HCT116 (cell line): ENCODE measurements at regions not wholly inside any gene's neighbourhood (a gene's known extent, or its start where the extent isn't known, plus 50 kb on each side); places are given as distances from the start of the nearest gene placed in this dataset.

ENCODE experiments used
- EZH2 ChIP-seq: fragments of 200-600 bp; sonication (generic); IDR thresholded peaks from 2 replicates; pipeline ENCODE4 v1.6.1; 2017; ENCODE audit warnings: antibody characterized with exemption, mixed run types
- ZNF274 ChIP-seq: fragments of 200-500 bp; sonication (Bioruptor generic); IDR thresholded peaks from 2 replicates; pipeline ENCODE4 v1.6.1; 2014; ENCODE audit warnings: mild to moderate bottlenecking, low read depth, low read length, inconsistent platforms
- TF ChIP-seq, protein P1 (sequence below), 3 experiments: fragments of 200-600 bp in 1 of 3; sonication (generic) in 1 of 3; IDR thresholded peaks in 2 of 3; conservative IDR thresholded peaks in 1 of 3; 2 replicates each; pipeline ENCODE4 v1.5.1; 2012 to 2017; ENCODE audit warnings: low read depth in 2 of 3, low read length in 2 of 3, antibody characterized with exemption in 1 of 3, borderline replicate concordance in 1 of 3, control low read depth in 1 of 3, mild to moderate bottlenecking in 1 of 3, mixed read lengths in 1 of 3, mixed run types in 1 of 3, moderate library complexity in 1 of 3; ENCODE audit not compliant: insufficient read depth in 1 of 3

DNA sequence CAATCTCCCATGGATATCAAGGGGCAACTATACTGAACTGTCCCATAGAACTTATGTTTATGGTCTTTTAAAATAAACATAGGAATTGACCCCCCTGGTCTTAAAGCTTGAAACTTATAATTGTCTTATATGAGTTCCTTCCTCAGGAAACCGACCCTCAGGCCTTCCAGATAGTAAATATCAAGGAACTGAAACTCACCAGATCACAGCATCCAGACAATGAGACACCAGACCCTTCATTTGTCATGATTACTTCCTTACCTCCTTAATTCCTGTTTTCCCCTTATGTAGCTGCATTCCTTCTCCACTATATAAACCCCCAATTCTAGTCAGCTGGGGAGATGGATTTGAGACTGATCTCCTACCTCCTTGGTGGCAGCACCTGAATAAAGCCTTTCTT is 94.8 kb upstream of the GRPR start:
- TF ChIP-seq, protein P1, sequence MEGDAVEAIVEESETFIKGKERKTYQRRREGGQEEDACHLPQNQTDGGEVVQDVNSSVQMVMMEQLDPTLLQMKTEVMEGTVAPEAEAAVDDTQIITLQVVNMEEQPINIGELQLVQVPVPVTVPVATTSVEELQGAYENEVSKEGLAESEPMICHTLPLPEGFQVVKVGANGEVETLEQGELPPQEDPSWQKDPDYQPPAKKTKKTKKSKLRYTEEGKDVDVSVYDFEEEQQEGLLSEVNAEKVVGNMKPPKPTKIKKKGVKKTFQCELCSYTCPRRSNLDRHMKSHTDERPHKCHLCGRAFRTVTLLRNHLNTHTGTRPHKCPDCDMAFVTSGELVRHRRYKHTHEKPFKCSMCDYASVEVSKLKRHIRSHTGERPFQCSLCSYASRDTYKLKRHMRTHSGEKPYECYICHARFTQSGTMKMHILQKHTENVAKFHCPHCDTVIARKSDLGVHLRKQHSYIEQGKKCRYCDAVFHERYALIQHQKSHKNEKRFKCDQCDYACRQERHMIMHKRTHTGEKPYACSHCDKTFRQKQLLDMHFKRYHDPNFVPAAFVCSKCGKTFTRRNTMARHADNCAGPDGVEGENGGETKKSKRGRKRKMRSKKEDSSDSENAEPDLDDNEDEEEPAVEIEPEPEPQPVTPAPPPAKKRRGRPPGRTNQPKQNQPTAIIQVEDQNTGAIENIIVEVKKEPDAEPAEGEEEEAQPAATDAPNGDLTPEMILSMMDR (IDR thresholded peaks at IDR 0.05 in 2 of 3, conservative IDR thresholded peaks at IDR 0.05 in 1 of 3; ENCODE audit: borderline replicate concordance in 1 of 3, insufficient read depth in 1 of 3, low read depth in 2 of 3, low read length in 2 of 3), result no peak
- TF ChIP-seq EZH2 (no peak), ZNF274 (no peak)
